ENCODE measurements at regions not wholly inside any gene's neighbourhood (a gene's known extent, or its start where the extent isn't known, plus 50 kb on each side); places are given as distances from the start of the nearest gene placed in this dataset.

GRCh38 chr4:96654045-96654444 lies 814.2 kb downstream of the PDHA2 start:
- FAIRE-seq = no peak
- DNase-seq (ENCODE audit: insufficient read length, low spot score) = no peak
- no peak for TF ChIP-seq CTCF (IDR thresholded peaks at IDR 0.05; ENCODE audit: insufficient read depth, missing control alignments)

GRCh38 chr4:96670381-96670780 lies 830.5 kb downstream of the PDHA2 start:
- FAIRE-seq (no peak), DNase-seq (ENCODE audit: insufficient read length, low spot score) (no peak)
- no peak for TF ChIP-seq CTCF (IDR thresholded peaks at IDR 0.05; ENCODE audit: insufficient read depth, missing control alignments)

GRCh38 chr4:96675416-96675815 lies 835.5 kb downstream of the PDHA2 start:
- TF ChIP-seq CTCF (IDR thresholded peaks at IDR 0.05; ENCODE audit: insufficient read depth, missing control alignments) = no peak
- no peak for FAIRE-seq
- DNase-seq (ENCODE audit: insufficient read length, low spot score) = no peak

- FAIRE-seq (no peak), DNase-seq (ENCODE audit: insufficient read length, low spot score) (no peak)
- TF ChIP-seq CTCF (IDR thresholded peaks at IDR 0.05; ENCODE audit: insufficient read depth, missing control alignments) = no peak
Measured at GRCh38 chr4:96675896-96676295, 836.0 kb downstream of the PDHA2 start.

GRCh38 chr4:96676754-96677435 lies 837.0 kb downstream of the PDHA2 start:
- DNase-seq (ENCODE audit: insufficient read length, low spot score) = no peak
- no peak for FAIRE-seq
- no peak for TF ChIP-seq CTCF (IDR thresholded peaks at IDR 0.05; ENCODE audit: insufficient read depth, missing control alignments)

- no peak for FAIRE-seq
- DNase-seq (ENCODE audit: insufficient read length, low spot score) = no peak
- no peak for TF ChIP-seq CTCF (IDR thresholded peaks at IDR 0.05; ENCODE audit: insufficient read depth, missing control alignments)
Measured at GRCh38 chr4:96677499-96677898, 837.6 kb downstream of the PDHA2 start.

- TF ChIP-seq CTCF (IDR thresholded peaks at IDR 0.05; ENCODE audit: insufficient read depth, missing control alignments) = no peak
- DNase-seq (ENCODE audit: insufficient read length, low spot score) = no peak
- peak; percentile 90 for FAIRE-seq
Measured at GRCh38 chr4:96681218-96681617, 841.3 kb downstream of the PDHA2 start.
